Erythroblast (primary cell): ENCODE measurements at regions not wholly inside any gene's neighbourhood (a gene's known extent, or its start where the extent isn't known, plus 50 kb on each side); places are given as distances from the start of the nearest gene placed in this dataset.

Experiments
- GATA1 ChIP-seq: IDR thresholded peaks from 2 replicates; pipeline ENCODE4 v1.6.1; 2011; ENCODE audit warnings: low read depth, mild to moderate bottlenecking, control low read depth, low read length, moderate library complexity
- POLR2A ChIP-seq: IDR thresholded peaks from 2 replicates; pipeline ENCODE4 v1.6.1; 2011; ENCODE audit warnings: mild to moderate bottlenecking, low read length

DNA sequence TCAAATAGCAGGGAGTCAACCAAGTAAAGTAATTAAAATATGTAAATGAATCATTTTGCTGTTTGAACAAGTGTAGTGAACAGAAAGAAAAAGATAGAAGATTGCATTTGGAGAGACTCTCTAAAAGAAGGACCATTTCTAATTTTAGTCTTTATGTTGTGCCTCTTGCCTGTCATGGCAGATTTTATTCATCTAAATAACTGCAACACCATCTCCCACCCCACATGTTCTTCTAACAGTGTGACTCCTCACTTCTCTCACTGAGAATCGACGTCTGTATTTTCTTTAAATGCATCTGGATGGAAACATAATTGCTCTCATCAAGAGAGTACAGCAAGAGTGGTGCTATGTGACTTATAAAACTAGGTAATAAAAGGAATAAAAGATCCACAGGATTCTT is 439.9 kb upstream of the GBE1 start:
- TF ChIP-seq POLR2A (no peak), GATA1 (no peak)
